ENCODE measurements at regions not wholly inside any gene's neighbourhood (a gene's known extent, or its start where the extent isn't known, plus 50 kb on each side); places are given as distances from the start of the nearest gene placed in this dataset.

- DNase-seq = no peak
These were observed 543.6 kb downstream of the FOXG1 start for GRCh38 chr14:29310210-29310609.

- no peak for DNase-seq
These were observed 544.2 kb downstream of the FOXG1 start for GRCh38 chr14:29310757-29311156.

GRCh38 chr14:29311983-29312382 is 545.4 kb downstream of the FOXG1 start:
- DNase-seq = no peak

GRCh38 chr14:29316936-29317335 is 550.3 kb downstream of the FOXG1 start:
- no peak for DNase-seq

- no peak for DNase-seq
These were observed 550.8 kb downstream of the FOXG1 start for GRCh38 chr14:29317423-29317822.

- no peak for DNase-seq
These were observed 553.7 kb downstream of the FOXG1 start for GRCh38 chr14:29320286-29320685.

- DNase-seq = no peak
These were observed 555.1 kb downstream of the FOXG1 start for GRCh38 chr14:29321646-29322045.

GRCh38 chr14:29339494-29340172 is 573.0 kb downstream of the FOXG1 start:
- DNase-seq = no peak

- no peak for DNase-seq
These were observed 579.1 kb downstream of the PRKD1 start for GRCh38 chr14:29348504-29348903.

- DNase-seq = no peak
These were observed 577.2 kb downstream of the PRKD1 start for GRCh38 chr14:29350496-29350895.

- DNase-seq = no peak
These were observed 575.5 kb downstream of the PRKD1 start for GRCh38 chr14:29351996-29352705.

- DNase-seq = no peak
These were observed 575.0 kb downstream of the PRKD1 start for GRCh38 chr14:29352706-29353080.

GRCh38 chr14:29353513-29353912 is 574.1 kb downstream of the PRKD1 start:
- DNase-seq = no peak

- DNase-seq = no peak
These were observed 573.2 kb downstream of the PRKD1 start for GRCh38 chr14:29354486-29354885.

GRCh38 chr14:29355331-29355730 is 572.3 kb downstream of the PRKD1 start:
- no peak for DNase-seq

GRCh38 chr14:29355846-29356245 is 571.8 kb downstream of the PRKD1 start:
- DNase-seq = no peak

GRCh38 chr14:29360656-29361055 is 567.0 kb downstream of the PRKD1 start:
- no peak for DNase-seq

GRCh38 chr14:29370024-29370423 is 557.6 kb downstream of the PRKD1 start:
- DNase-seq = no peak

GRCh38 chr14:29376237-29376636 is 551.4 kb downstream of the PRKD1 start:
- no peak for DNase-seq

- DNase-seq = no peak
These were observed 546.8 kb downstream of the PRKD1 start for GRCh38 chr14:29380826-29381225.

GRCh38 chr14:29388571-29388970 is 539.1 kb downstream of the PRKD1 start:
- DNase-seq = no peak

- DNase-seq = peak; percentile 97
These were observed 537.4 kb downstream of the PRKD1 start for GRCh38 chr14:29390081-29390832.

GRCh38 chr14:29391231-29391630 is 536.4 kb downstream of the PRKD1 start:
- DNase-seq = no peak

- DNase-seq = peak; percentile 6
These were observed 535.8 kb downstream of the PRKD1 start for GRCh38 chr14:29391801-29392200.

Data from NCI-H1105 treated with DMSO at 0.1 percent for 48 hours (cell line).